Adrenal gland (tissue), 5 donors: ENCODE measurements at regions not wholly inside any gene's neighbourhood (a gene's known extent, or its start where the extent isn't known, plus 50 kb on each side); places are given as distances from the start of the nearest gene placed in this dataset.

ENCODE experiments used
- CTCF ChIP-seq, 6 experiments: fragments of 450-650 bp in 4 of 6; fragments of 200-600 bp in 2 of 6; sonication (generic) in 1 of 6; IDR thresholded peaks; 1 replicate in 5 of 6; 2 replicates in 1 of 6; pipeline versions ENCODE4 v1.5.1 to v1.8.0; 2016 to 2021; ENCODE audit warnings: antibody characterized with exemption in 6 of 6, mild to moderate bottlenecking in 2 of 6, moderate library complexity in 1 of 6
- POLR2A ChIP-seq, 2 donors: fragments of 450-650 bp; IDR thresholded peaks; one replicate each; pipeline ENCODE4 v1.6.1; 2017; ENCODE audit warnings: antibody characterized with exemption in 2 of 2, mild to moderate bottlenecking in 2 of 2, moderate library complexity in 1 of 2
- donor health status: DM: no; HTN: no; CAD: no.

GRCh38 chr12:111064154-111064553 lies 143.8 kb upstream of the MYL2 start:
- TF ChIP-seq POLR2A (IDR thresholded peaks at IDR 0.05) = no peak
- TF ChIP-seq CTCF (IDR thresholded peaks at IDR 0.05) = no peak
